Endothelial cell of umbilical vein (primary cell): ENCODE measurements at regions not wholly inside any gene's neighbourhood (a gene's known extent, or its start where the extent isn't known, plus 50 kb on each side); places are given as distances from the start of the nearest gene placed in this dataset.

Experiments
- BruUV-seq: library from RNA; stranded (reverse); fragments of 400-500 nt; replicated peaks from 2 replicates; lab custom pipeline; 2021; lab: Mats Ljungman, UMichigan
- CTCF ChIA-PET: fragments of 300-600, 350-600 bp; sonication (Branson Sonifier 250); formaldehyde crosslinking; loops from one replicate; lab custom pipeline; 2021; ENCODE audit warnings: antibody characterized with exemption, inconsistent platforms; lab: Charles Lee
- POLR2A ChIA-PET: fragments of 300-600, 350-600 bp; sonication (Branson Sonifier 250); formaldehyde crosslinking; loops from one replicate; lab custom pipeline; 2021; ENCODE audit warnings: antibody characterized with exemption, inconsistent platforms; lab: Charles Lee
- DNase-seq: peaks from one replicate; pipeline ENCODE4 v3.0.0-alpha.2; 2011; ENCODE audit warnings: low read depth, low spot score
- FAIRE-seq: peaks from 2 replicates; lab custom pipeline; 2011; peaks lifted over from hg19 to GRCh38; lab: Jason Lieb, UNC
- H2AFZ ChIP-seq: 2 replicates; pipeline ENCODE4 v1.6.0; 2012; ENCODE audit warnings: low read depth, low read length, control low read depth, inconsistent platforms
- H3K27ac ChIP-seq: 2 replicates; pipeline ENCODE4 v1.5.1; 2011; ENCODE audit warnings: low read depth, mild to moderate bottlenecking, control low read depth, low read length, moderate library complexity; ENCODE audit not compliant: insufficient read depth
- H3K27me3 ChIP-seq, 2 experiments: 2 replicates each; pipeline versions ENCODE4 v1.6.0 to v1.6.1; 2011; ENCODE audit warnings: low read length in 2 of 2, mixed read lengths in 1 of 2; ENCODE audit not compliant: control insufficient read depth in 2 of 2, insufficient read depth in 2 of 2
- H3K36me3 ChIP-seq, 2 experiments: 2 replicates in 1 of 2; 3 replicates in 1 of 2; pipeline ENCODE4 v1.5.1; 2011; ENCODE audit warnings: low read length in 2 of 2, mild to moderate bottlenecking in 1 of 2, moderate library complexity in 1 of 2; ENCODE audit not compliant: control insufficient read depth in 2 of 2, insufficient read depth in 2 of 2; ENCODE audit errors: extremely low read depth in 1 of 2
- H3K4me1 ChIP-seq: 3 replicates; pipeline ENCODE4 v1.5.1; 2011; ENCODE audit warnings: mild to moderate bottlenecking, low read length; ENCODE audit not compliant: control insufficient read depth, insufficient read depth; ENCODE audit errors: extremely low read depth
- H3K4me2 ChIP-seq: 2 replicates; pipeline ENCODE4 v1.6.1; 2011; ENCODE audit warnings: low read length, control low read depth, mixed read lengths; ENCODE audit not compliant: insufficient read depth
- H3K4me3 ChIP-seq, 3 experiments: fragments of 200-600 bp in 1 of 3; sonication (generic), shearing (Covaris generic) in 1 of 3; replicated peaks in 1 of 3; 2 replicates each; pipeline ENCODE4 v1.5.1; 2011 to 2016; ENCODE audit warnings: control low read depth in 3 of 3, low read length in 3 of 3, mild to moderate bottlenecking in 2 of 3, inconsistent platforms in 1 of 3, low read depth in 1 of 3, moderate library complexity in 1 of 3; ENCODE audit not compliant: insufficient read depth in 1 of 3
- H3K79me2 ChIP-seq: 2 replicates; pipeline ENCODE4 v1.6.0; 2012; ENCODE audit warnings: low read length, inconsistent platforms; ENCODE audit not compliant: control insufficient read depth, insufficient read depth
- H3K9ac ChIP-seq: replicated peaks from 2 replicates; pipeline ENCODE3; 2011; ENCODE audit warnings: low read length, control low read depth; ENCODE audit not compliant: insufficient read depth; ENCODE audit errors: extremely low read depth
- H3K9me1 ChIP-seq: replicated peaks from 3 replicates; pipeline ENCODE4 v1.6.0; 2011; ENCODE audit warnings: mild to moderate bottlenecking, low read length; ENCODE audit not compliant: control insufficient read depth, insufficient read depth; ENCODE audit errors: extremely low read depth
- H3K9me3 ChIP-seq: replicated peaks from 2 replicates; pipeline ENCODE4 v1.5.1; 2012; ENCODE audit warnings: low read length, inconsistent platforms; ENCODE audit not compliant: control insufficient read depth, insufficient read depth
- H4K20me1 ChIP-seq: replicated peaks from 2 replicates; pipeline ENCODE3; 2011; ENCODE audit warnings: mild to moderate bottlenecking, low read length; ENCODE audit not compliant: control insufficient read depth, insufficient read depth; ENCODE audit errors: extremely low read depth
- EZH2 ChIP-seq: IDR thresholded peaks from 2 replicates; pipeline ENCODE4 v1.6.1; 2012; ENCODE audit warnings: borderline replicate concordance, low read depth, mild to moderate bottlenecking, moderate library complexity, low read length, inconsistent platforms; ENCODE audit not compliant: severe bottlenecking
- FOS ChIP-seq: IDR thresholded peaks from 2 replicates; pipeline ENCODE4 v1.6.1; 2011; ENCODE audit warnings: mild to moderate bottlenecking, low read length, moderate library complexity, borderline replicate concordance; ENCODE audit not compliant: insufficient read depth
- GATA2 ChIP-seq: IDR thresholded peaks from 2 replicates; pipeline ENCODE4 v1.7.0; 2011; ENCODE audit warnings: low read depth, mild to moderate bottlenecking, moderate library complexity, mixed read lengths, low read length; ENCODE audit not compliant: insufficient read length, insufficient read depth
- JUN ChIP-seq: IDR thresholded peaks from 2 replicates; pipeline ENCODE4 v1.6.1; 2011; ENCODE audit warnings: borderline replicate concordance, low read depth; ENCODE audit not compliant: insufficient read length, insufficient read depth
- MYC ChIP-seq: IDR thresholded peaks from one replicate; pipeline ENCODE4 v1.6.1; 2011; ENCODE audit warnings: mild to moderate bottlenecking, low read depth, low read length
- POLR2A ChIP-seq: IDR thresholded peaks from 2 replicates; pipeline ENCODE4 v1.6.1; 2012; ENCODE audit warnings: low read depth, mild to moderate bottlenecking, control low read depth, low read length
- POLR2AphosphoS5 ChIP-seq: IDR thresholded peaks from 2 replicates; pipeline ENCODE4 v1.6.1; 2012; ENCODE audit warnings: low read depth, mild to moderate bottlenecking, control low read depth, low read length, moderate library complexity; ENCODE audit not compliant: insufficient read depth
- dilution Hi-C: fragments of 300-500 bp; cut with MboI; formaldehyde crosslinking; loops from one replicate; pipeline ENCODE4 v1.15.0; 2019; ENCODE audit warnings: low sequenced_read_pairs; ENCODE audit not compliant: extremely low pct_ligation_motif_present
- intact Hi-C: fragments of 100-400 bp; cut with micrococcal nuclease; formaldehyde crosslinking; loops from one replicate; pipeline ENCODE4 v1.10.0; 2022
- TF ChIP-seq, protein P1 (sequence below), 2 donors: IDR thresholded peaks; 1 replicate in 1 of 2; 2 replicates in 1 of 2; pipeline ENCODE4 v1.5.1; 2011; ENCODE audit warnings: low read length in 2 of 2, mild to moderate bottlenecking in 2 of 2, moderate library complexity in 2 of 2, control low read depth in 1 of 2, inconsistent platforms in 1 of 2, low read depth in 1 of 2; ENCODE audit not compliant: insufficient read depth in 1 of 2; ENCODE audit errors: extremely low read depth in 1 of 2
- TF ChIP-seq, protein P2 (sequence below): IDR thresholded peaks from 2 replicates; pipeline ENCODE4 v1.6.1; 2011; ENCODE audit not compliant: insufficient read depth, insufficient read length

DNA sequence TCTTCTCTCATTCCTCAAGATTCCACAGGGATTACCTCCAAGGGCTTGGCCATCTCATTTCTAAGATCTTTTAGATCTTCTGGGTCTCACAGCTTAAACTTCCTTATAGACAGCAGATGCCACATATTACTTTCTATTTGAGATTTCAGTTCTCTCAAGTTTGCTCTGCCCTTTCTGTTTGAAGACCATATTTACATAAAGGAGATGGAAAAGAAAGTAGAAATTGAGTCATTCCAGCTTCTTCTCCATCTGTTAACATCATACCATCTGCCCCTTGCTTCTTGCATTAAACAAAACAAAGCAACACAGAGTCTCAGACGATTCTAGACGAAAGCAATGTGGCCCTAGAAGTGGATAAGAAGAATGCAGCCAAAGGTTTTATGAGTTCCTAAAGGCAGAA, 203.4 kb downstream of the TTLL2 start:
- DNase-seq (no peak), FAIRE-seq (no peak)
- H3K9me3 ChIP-seq: no peaks in the 10 kb centered on the region
- BruUV-seq: no TSS peak
- ChIA-PET POLR2A (no interaction called here), CTCF (no interaction called here)
- no peak overlapping the region for H3K4me3 ChIP-seq
- H3K79me2 ChIP-seq: no peaks in the 10 kb centered on the region
- no peaks in the 10 kb centered on the region for H3K9me1 ChIP-seq
- no peaks in the 10 kb centered on the region for H3K27me3 ChIP-seq
- no peaks in the 10 kb centered on the region for H3K36me3 ChIP-seq
- no peak overlapping the region for H3K27ac ChIP-seq
- no peak overlapping the region for H3K4me2 ChIP-seq
- H2AFZ ChIP-seq: no peak overlapping the region
- dilution Hi-C loops: no loop called here
- TF ChIP-seq POLR2A (no peak), MYC (no peak), GATA2 (no peak), EZH2 (no peak), POLR2AphosphoS5 (no peak), JUN (no peak), FOS (no peak)
- TF ChIP-seq, protein P1, sequence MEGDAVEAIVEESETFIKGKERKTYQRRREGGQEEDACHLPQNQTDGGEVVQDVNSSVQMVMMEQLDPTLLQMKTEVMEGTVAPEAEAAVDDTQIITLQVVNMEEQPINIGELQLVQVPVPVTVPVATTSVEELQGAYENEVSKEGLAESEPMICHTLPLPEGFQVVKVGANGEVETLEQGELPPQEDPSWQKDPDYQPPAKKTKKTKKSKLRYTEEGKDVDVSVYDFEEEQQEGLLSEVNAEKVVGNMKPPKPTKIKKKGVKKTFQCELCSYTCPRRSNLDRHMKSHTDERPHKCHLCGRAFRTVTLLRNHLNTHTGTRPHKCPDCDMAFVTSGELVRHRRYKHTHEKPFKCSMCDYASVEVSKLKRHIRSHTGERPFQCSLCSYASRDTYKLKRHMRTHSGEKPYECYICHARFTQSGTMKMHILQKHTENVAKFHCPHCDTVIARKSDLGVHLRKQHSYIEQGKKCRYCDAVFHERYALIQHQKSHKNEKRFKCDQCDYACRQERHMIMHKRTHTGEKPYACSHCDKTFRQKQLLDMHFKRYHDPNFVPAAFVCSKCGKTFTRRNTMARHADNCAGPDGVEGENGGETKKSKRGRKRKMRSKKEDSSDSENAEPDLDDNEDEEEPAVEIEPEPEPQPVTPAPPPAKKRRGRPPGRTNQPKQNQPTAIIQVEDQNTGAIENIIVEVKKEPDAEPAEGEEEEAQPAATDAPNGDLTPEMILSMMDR (IDR thresholded peaks at IDR 0.05; ENCODE audit: extremely low read depth in 1 of 2, insufficient read depth in 1 of 2, low read depth in 1 of 2, low read length in 2 of 2): no peak
- TF ChIP-seq, protein P2, sequence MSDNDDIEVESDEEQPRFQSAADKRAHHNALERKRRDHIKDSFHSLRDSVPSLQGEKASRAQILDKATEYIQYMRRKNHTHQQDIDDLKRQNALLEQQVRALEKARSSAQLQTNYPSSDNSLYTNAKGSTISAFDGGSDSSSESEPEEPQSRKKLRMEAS: no peak
- H3K4me1 ChIP-seq: no peaks in the 10 kb centered on the region
- intact Hi-C loops: no loop called here
- H3K9ac ChIP-seq: no peak overlapping the region
- no peaks in the 10 kb centered on the region for H4K20me1 ChIP-seq
